HepG2 (cell line): ENCODE measurements at regions not wholly inside any gene's neighbourhood (a gene's known extent, or its start where the extent isn't known, plus 50 kb on each side); places are given as distances from the start of the nearest gene placed in this dataset.

Experiments used
- AHDC1 ChIP-seq: sonication (generic); formaldehyde crosslinking; IDR thresholded peaks from 2 replicates; pipeline ENCODE4 v1.5.1; 2020; ENCODE audit warnings: mild to moderate bottlenecking, missing genetic modification reagents, borderline replicate concordance
- KDM2A ChIP-seq: sonication (generic); formaldehyde crosslinking; IDR thresholded peaks from 2 replicates; pipeline ENCODE4 v1.4.0; 2020; ENCODE audit warnings: low read depth, missing genetic modification reagents, borderline replicate concordance
- NCOA5 ChIP-seq: sonication (generic); formaldehyde crosslinking; IDR thresholded peaks from 2 replicates; pipeline ENCODE4 v1.4.0; 2020; ENCODE audit warnings: missing genetic modification reagents
- NFIB ChIP-seq: sonication (generic); formaldehyde crosslinking; IDR thresholded peaks from 2 replicates; pipeline ENCODE4 v1.9.0; 2021; ENCODE audit warnings: missing genetic modification reagents, mild to moderate bottlenecking, borderline replicate concordance
- NR1H2 ChIP-seq: sonication (generic); formaldehyde crosslinking; IDR thresholded peaks from 2 replicates; pipeline ENCODE4 v1.8.1; 2022; ENCODE audit warnings: low read depth, missing genetic modification reagents, borderline replicate concordance
- SIN3A ChIP-seq: IDR thresholded peaks from 2 replicates; pipeline ENCODE4 v1.6.1; 2011; ENCODE audit warnings: low read depth, mild to moderate bottlenecking, control low read depth, low read length, borderline replicate concordance
- SMC3 ChIP-seq: IDR thresholded peaks from 2 replicates; pipeline ENCODE4 v1.6.1; 2011; ENCODE audit warnings: low read length, improper control_type of control experiment
- ZMYM4 ChIP-seq: sonication (generic); formaldehyde crosslinking; IDR thresholded peaks from 2 replicates; pipeline ENCODE4 v1.8.1; 2023; ENCODE audit warnings: mild to moderate bottlenecking, missing genetic modification reagents
- ZNF33A ChIP-seq: sonication (generic); formaldehyde crosslinking; IDR thresholded peaks from 2 replicates; pipeline ENCODE4 v1.5.1; 2020; ENCODE audit warnings: missing genetic modification reagents, mild to moderate bottlenecking, moderate library complexity, borderline replicate concordance
- ZNF362 ChIP-seq: sonication (generic); formaldehyde crosslinking; IDR thresholded peaks from 2 replicates; pipeline ENCODE4 v1.4.0; 2020; ENCODE audit warnings: missing genetic modification reagents, mild to moderate bottlenecking, borderline replicate concordance
- ZNF468 ChIP-seq: sonication (generic); formaldehyde crosslinking; IDR thresholded peaks from 2 replicates; pipeline ENCODE4 v1.8.0; 2022; ENCODE audit warnings: mild to moderate bottlenecking, moderate library complexity, missing genetic modification reagents
- ZNF557 ChIP-seq: sonication (generic); formaldehyde crosslinking; IDR thresholded peaks from 2 replicates; pipeline ENCODE4 v1.4.0; 2020; ENCODE audit warnings: missing genetic modification reagents
- ZSCAN25 ChIP-seq: sonication (generic); formaldehyde crosslinking; IDR thresholded peaks from 2 replicates; pipeline ENCODE4 v1.8.0; 2022; ENCODE audit warnings: mild to moderate bottlenecking, missing genetic modification reagents
- TF ChIP-seq, protein P1 (sequence below): sonication (generic); formaldehyde crosslinking; IDR thresholded peaks from 2 replicates; pipeline ENCODE4 v1.5.0; 2020; ENCODE audit warnings: mild to moderate bottlenecking, missing genetic modification reagents, moderate library complexity
- TF ChIP-seq, protein P2 (sequence below): sonication (generic); formaldehyde crosslinking; IDR thresholded peaks from 2 replicates; pipeline ENCODE4 v1.5.0; 2020; ENCODE audit warnings: mild to moderate bottlenecking, missing genetic modification reagents
- TF ChIP-seq, protein P3 (sequence below): sonication (generic); formaldehyde crosslinking; conservative IDR thresholded peaks from 2 replicates; pipeline ENCODE4 v1.8.0; 2022; ENCODE audit warnings: low read depth, missing genetic modification reagents

DNA sequence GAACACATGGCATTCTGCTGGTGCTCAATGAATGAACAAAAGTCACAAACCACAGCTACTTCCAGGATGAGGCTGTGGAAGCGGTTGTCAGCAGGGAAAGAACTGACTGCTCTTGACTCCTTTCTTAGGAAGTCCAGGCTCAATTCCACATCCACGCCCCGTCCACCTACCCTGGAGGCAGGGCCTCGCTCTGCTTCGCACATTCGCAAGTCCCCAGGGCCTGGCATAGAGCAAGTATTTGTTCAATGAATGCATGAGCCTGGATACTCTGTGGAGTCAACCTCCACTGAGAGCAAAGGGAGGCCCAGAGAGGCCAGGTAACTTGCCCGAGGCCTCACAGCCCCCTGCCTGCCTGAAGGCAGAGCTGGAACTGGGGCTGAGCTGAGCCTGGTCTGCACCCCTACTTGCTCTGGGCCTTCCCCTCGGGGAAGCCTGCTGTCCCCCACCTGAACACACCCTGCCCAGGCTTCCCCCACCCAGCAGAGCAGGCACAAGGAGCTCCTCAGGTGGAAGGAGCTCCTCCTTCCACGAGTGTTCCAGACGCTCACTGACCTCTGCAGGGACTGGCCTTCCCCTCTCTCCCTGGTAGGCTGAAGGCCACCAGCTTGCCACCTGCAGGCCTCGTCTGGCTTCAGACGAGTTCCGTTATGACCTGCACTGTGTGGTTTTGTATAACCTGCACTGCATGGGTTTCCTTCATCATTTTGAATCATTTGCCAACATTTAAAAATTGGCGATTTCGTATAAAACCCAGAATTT, 119.3 kb upstream of the PTPN1 start (continued):
- TF ChIP-seq AHDC1 (CRISPR knock-in tag): no peak
- TF ChIP-seq ZNF33A (CRISPR knock-in tag): no peak
- no peak for TF ChIP-seq ZMYM4 (CRISPR knock-in tag)
- TF ChIP-seq SIN3A: no peak
- TF ChIP-seq, protein P1, sequence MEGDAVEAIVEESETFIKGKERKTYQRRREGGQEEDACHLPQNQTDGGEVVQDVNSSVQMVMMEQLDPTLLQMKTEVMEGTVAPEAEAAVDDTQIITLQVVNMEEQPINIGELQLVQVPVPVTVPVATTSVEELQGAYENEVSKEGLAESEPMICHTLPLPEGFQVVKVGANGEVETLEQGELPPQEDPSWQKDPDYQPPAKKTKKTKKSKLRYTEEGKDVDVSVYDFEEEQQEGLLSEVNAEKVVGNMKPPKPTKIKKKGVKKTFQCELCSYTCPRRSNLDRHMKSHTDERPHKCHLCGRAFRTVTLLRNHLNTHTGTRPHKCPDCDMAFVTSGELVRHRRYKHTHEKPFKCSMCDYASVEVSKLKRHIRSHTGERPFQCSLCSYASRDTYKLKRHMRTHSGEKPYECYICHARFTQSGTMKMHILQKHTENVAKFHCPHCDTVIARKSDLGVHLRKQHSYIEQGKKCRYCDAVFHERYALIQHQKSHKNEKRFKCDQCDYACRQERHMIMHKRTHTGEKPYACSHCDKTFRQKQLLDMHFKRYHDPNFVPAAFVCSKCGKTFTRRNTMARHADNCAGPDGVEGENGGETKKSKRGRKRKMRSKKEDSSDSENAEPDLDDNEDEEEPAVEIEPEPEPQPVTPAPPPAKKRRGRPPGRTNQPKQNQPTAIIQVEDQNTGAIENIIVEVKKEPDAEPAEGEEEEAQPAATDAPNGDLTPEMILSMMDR: peak; percentile 13; the same call in 1 of the 2 replicates
- TF ChIP-seq NFIB (CRISPR knock-in tag): no peak; the same call in 1 of the 2 replicates
- TF ChIP-seq SMC3: no peak
- no peak for TF ChIP-seq ZSCAN25 (CRISPR knock-in tag)
- no peak for TF ChIP-seq ZNF362 (CRISPR knock-in tag)
- TF ChIP-seq ZNF468 (CRISPR knock-in tag): no peak
- TF ChIP-seq, protein P2, sequence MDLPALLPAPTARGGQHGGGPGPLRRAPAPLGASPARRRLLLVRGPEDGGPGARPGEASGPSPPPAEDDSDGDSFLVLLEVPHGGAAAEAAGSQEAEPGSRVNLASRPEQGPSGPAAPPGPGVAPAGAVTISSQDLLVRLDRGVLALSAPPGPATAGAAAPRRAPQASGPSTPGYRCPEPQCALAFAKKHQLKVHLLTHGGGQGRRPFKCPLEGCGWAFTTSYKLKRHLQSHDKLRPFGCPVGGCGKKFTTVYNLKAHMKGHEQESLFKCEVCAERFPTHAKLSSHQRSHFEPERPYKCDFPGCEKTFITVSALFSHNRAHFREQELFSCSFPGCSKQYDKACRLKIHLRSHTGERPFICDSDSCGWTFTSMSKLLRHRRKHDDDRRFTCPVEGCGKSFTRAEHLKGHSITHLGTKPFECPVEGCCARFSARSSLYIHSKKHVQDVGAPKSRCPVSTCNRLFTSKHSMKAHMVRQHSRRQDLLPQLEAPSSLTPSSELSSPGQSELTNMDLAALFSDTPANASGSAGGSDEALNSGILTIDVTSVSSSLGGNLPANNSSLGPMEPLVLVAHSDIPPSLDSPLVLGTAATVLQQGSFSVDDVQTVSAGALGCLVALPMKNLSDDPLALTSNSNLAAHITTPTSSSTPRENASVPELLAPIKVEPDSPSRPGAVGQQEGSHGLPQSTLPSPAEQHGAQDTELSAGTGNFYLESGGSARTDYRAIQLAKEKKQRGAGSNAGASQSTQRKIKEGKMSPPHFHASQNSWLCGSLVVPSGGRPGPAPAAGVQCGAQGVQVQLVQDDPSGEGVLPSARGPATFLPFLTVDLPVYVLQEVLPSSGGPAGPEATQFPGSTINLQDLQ (CRISPR knock-in tag): no peak
- TF ChIP-seq, protein P3, sequence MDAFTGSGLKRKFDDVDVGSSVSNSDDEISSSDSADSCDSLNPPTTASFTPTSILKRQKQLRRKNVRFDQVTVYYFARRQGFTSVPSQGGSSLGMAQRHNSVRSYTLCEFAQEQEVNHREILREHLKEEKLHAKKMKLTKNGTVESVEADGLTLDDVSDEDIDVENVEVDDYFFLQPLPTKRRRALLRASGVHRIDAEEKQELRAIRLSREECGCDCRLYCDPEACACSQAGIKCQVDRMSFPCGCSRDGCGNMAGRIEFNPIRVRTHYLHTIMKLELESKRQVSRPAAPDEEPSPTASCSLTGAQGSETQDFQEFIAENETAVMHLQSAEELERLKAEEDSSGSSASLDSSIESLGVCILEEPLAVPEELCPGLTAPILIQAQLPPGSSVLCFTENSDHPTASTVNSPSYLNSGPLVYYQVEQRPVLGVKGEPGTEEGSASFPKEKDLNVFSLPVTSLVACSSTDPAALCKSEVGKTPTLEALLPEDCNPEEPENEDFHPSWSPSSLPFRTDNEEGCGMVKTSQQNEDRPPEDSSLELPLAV (CRISPR knock-in tag): no peak
- TF ChIP-seq NR1H2 (CRISPR knock-in tag): no peak
- 0 out of 2 replicates have a peak, but pooled peaks have one; percentile 12 for TF ChIP-seq KDM2A
- TF ChIP-seq ZNF557 (CRISPR knock-in tag): no peak
- TF ChIP-seq NCOA5 (CRISPR knock-in tag): no peak
